ENCODE measurements at regions not wholly inside any gene's neighbourhood (a gene's known extent, or its start where the extent isn't known, plus 50 kb on each side); places are given as distances from the start of the nearest gene placed in this dataset.
"Not testable (repeated sequence)": the region's sequence is repeated elsewhere in the genome, so short reads cannot be mapped to it uniquely, and the experiment has no call there.

DNA sequence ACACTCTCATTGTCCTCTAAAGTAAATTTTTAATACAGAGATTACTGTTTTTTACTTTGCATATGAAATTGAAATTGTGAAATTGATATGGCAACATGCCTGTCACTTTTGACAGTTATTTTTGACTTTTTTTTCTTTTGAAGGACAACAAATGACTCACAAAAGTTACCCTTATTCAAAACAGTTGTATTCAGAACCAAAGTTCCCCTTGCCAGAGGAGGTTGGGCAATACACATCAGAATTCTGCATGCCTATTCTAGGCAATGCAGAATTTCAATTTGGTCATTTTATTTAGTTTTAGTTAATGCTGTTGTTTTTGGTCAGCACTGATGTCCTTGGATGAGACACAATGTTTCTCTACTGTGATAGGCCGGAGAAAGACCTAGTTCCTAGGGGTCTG lies 299.1 kb upstream of the PRR16 start:
- TF ChIP-seq POLR2A (IDR thresholded peaks at IDR 0.05; ENCODE audit: extremely low read depth, insufficient read length) (no peak), MYC (IDR thresholded peaks at IDR 0.05; ENCODE audit: low read depth, low read length) (no peak)
- TF ChIP-seq, protein P1, sequence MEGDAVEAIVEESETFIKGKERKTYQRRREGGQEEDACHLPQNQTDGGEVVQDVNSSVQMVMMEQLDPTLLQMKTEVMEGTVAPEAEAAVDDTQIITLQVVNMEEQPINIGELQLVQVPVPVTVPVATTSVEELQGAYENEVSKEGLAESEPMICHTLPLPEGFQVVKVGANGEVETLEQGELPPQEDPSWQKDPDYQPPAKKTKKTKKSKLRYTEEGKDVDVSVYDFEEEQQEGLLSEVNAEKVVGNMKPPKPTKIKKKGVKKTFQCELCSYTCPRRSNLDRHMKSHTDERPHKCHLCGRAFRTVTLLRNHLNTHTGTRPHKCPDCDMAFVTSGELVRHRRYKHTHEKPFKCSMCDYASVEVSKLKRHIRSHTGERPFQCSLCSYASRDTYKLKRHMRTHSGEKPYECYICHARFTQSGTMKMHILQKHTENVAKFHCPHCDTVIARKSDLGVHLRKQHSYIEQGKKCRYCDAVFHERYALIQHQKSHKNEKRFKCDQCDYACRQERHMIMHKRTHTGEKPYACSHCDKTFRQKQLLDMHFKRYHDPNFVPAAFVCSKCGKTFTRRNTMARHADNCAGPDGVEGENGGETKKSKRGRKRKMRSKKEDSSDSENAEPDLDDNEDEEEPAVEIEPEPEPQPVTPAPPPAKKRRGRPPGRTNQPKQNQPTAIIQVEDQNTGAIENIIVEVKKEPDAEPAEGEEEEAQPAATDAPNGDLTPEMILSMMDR (IDR thresholded peaks at IDR 0.05; ENCODE audit: low read depth, low read length) = no peak
- TF ChIP-seq, protein P2, sequence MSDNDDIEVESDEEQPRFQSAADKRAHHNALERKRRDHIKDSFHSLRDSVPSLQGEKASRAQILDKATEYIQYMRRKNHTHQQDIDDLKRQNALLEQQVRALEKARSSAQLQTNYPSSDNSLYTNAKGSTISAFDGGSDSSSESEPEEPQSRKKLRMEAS (IDR thresholded peaks at IDR 0.05; ENCODE audit: low read depth, low read length) = no peak
- no peak for DNase-seq (ENCODE audit: low read depth)
- H3K4me3 ChIP-seq (ENCODE audit: low read depth, low read length) = no peak overlapping the region

- no peak for DNase-seq (ENCODE audit: low read depth)
- no peak overlapping the region for H3K4me3 ChIP-seq (ENCODE audit: low read depth, low read length)
- TF ChIP-seq MYC (IDR thresholded peaks at IDR 0.05; ENCODE audit: low read depth, low read length) = no peak
- TF ChIP-seq, protein P1 (IDR thresholded peaks at IDR 0.05; ENCODE audit: low read depth, low read length) = no peak
- TF ChIP-seq, protein P2 (IDR thresholded peaks at IDR 0.05; ENCODE audit: low read depth, low read length) = no peak
- TF ChIP-seq POLR2A (IDR thresholded peaks at IDR 0.05; ENCODE audit: extremely low read depth, insufficient read length) = no peak
These were observed 291.0 kb upstream of the PRR16 start for GRCh38 chr5:120173125-120173524.

- no peak for DNase-seq (ENCODE audit: low read depth)
- TF ChIP-seq POLR2A (IDR thresholded peaks at IDR 0.05; ENCODE audit: extremely low read depth, insufficient read length) (no peak), MYC (IDR thresholded peaks at IDR 0.05; ENCODE audit: low read depth, low read length) (no peak)
- TF ChIP-seq, protein P1 (IDR thresholded peaks at IDR 0.05; ENCODE audit: low read depth, low read length) = no peak
- TF ChIP-seq, protein P2 (IDR thresholded peaks at IDR 0.05; ENCODE audit: low read depth, low read length) = no peak
- H3K4me3 ChIP-seq (ENCODE audit: low read depth, low read length) = no peak overlapping the region
These were observed 290.0 kb upstream of the PRR16 start for GRCh38 chr5:120174089-120174488.

GRCh38 chr5:120181238-120181637 lies 282.9 kb upstream of the PRR16 start:
- not testable (repeated sequence) for H3K4me3 ChIP-seq (ENCODE audit: low read depth, low read length); DNase-seq (ENCODE audit: low read depth)

- not testable (repeated sequence) for H3K4me3 ChIP-seq (ENCODE audit: low read depth, low read length); DNase-seq (ENCODE audit: low read depth)
These were observed 269.4 kb upstream of the PRR16 start for GRCh38 chr5:120194650-120195049.

DNA sequence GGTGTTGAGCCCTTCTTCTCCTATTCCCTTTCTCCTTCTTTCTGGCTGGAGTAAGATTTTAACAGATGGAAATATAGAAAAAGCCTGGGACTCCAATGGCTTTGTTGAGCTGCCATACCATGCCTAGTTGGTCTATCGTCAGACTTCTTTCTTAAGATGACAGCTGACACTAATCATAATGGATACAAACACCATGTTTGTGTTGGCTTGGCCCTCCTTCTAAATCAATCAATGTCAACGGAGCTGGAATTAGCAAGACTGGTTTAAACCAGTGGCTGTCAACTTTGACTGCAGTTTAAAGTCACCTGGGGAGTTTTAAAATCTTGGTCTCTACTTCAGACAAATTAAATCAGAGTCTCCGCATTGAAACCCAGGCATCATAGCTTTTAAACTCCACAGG lies 264.5 kb upstream of the PRR16 start:
- no peak for DNase-seq (ENCODE audit: low read depth)
- TF ChIP-seq, protein P1 (IDR thresholded peaks at IDR 0.05; ENCODE audit: low read depth, low read length) = no peak
- TF ChIP-seq POLR2A (IDR thresholded peaks at IDR 0.05; ENCODE audit: extremely low read depth, insufficient read length) = no peak
- no peak for TF ChIP-seq MYC (IDR thresholded peaks at IDR 0.05; ENCODE audit: low read depth, low read length)
- TF ChIP-seq, protein P2 (IDR thresholded peaks at IDR 0.05; ENCODE audit: low read depth, low read length) = no peak

GRCh38 chr5:120207129-120207528 lies 257.0 kb upstream of the PRR16 start:
- no peak overlapping the region for H3K4me3 ChIP-seq (ENCODE audit: low read depth, low read length)
- no peak for DNase-seq (ENCODE audit: low read depth)
- TF ChIP-seq MYC (IDR thresholded peaks at IDR 0.05; ENCODE audit: low read depth, low read length) (no peak), POLR2A (IDR thresholded peaks at IDR 0.05; ENCODE audit: extremely low read depth, insufficient read length) (no peak)
- TF ChIP-seq, protein P2 (IDR thresholded peaks at IDR 0.05; ENCODE audit: low read depth, low read length) = no peak
- TF ChIP-seq, protein P1 (IDR thresholded peaks at IDR 0.05; ENCODE audit: low read depth, low read length) = no peak

More for the DNA sequence above, 264.5 kb upstream of the PRR16 start:
- no peak overlapping the region for H3K4me3 ChIP-seq (ENCODE audit: low read depth, low read length)

All from NB4 (cell line).